CD14-positive monocyte (primary cell): ENCODE measurements at regions not wholly inside any gene's neighbourhood (a gene's known extent, or its start where the extent isn't known, plus 50 kb on each side); places are given as distances from the start of the nearest gene placed in this dataset.

ENCODE experiments used
- DNase-seq, 3 donors: peaks; one replicate each; pipeline ENCODE4 v3.0.0-alpha.2; 2011 to 2022
- H2AFZ ChIP-seq: 2 replicates; pipeline ENCODE4 v1.6.0; 2012; ENCODE audit warnings: mild to moderate bottlenecking, low read depth, low read length, inconsistent platforms; ENCODE audit not compliant: insufficient read depth, poor library complexity, severe bottlenecking
- H3K27ac ChIP-seq, 2 donors: 1 replicate in 1 of 2; 2 replicates in 1 of 2; pipeline ENCODE4 v1.5.1; 2012 to 2013; ENCODE audit warnings: low read length in 2 of 2, control low read depth in 1 of 2, inconsistent platforms in 1 of 2, low read depth in 1 of 2, mild to moderate bottlenecking in 1 of 2
- H3K27me3 ChIP-seq, 2 donors: one replicate each; pipeline versions ENCODE4 v1.6.0 to v1.6.1; 2011 to 2013; ENCODE audit warnings: low read length in 2 of 2; ENCODE audit not compliant: control insufficient read depth in 2 of 2, insufficient read depth in 2 of 2
- H3K36me3 ChIP-seq, 2 donors: replicated peaks in 1 of 2; 1 replicate in 1 of 2; 2 replicates in 1 of 2; pipeline versions ENCODE4 v1.5.1 to v1.6.1; 2012 to 2013; ENCODE audit warnings: low read length in 2 of 2, control low read depth in 1 of 2, inconsistent platforms in 1 of 2, mild to moderate bottlenecking in 1 of 2; ENCODE audit not compliant: insufficient read depth in 2 of 2, control insufficient read depth in 1 of 2
- H3K4me1 ChIP-seq, 2 donors: 1 replicate in 1 of 2; 2 replicates in 1 of 2; pipeline versions ENCODE4 v1.5.1 to v1.6.1; 2012 to 2013; ENCODE audit warnings: low read length in 2 of 2, control low read depth in 1 of 2, inconsistent platforms in 1 of 2, mild to moderate bottlenecking in 1 of 2, moderate library complexity in 1 of 2; ENCODE audit not compliant: insufficient read depth in 2 of 2, control insufficient read depth in 1 of 2
- H3K4me2 ChIP-seq: replicated peaks from 2 replicates; pipeline ENCODE3; 2012; ENCODE audit warnings: low read length, moderate library complexity, mild to moderate bottlenecking; ENCODE audit not compliant: poor library complexity, severe bottlenecking; ENCODE audit errors: extremely low read depth
- H3K4me3 ChIP-seq, 3 experiments: fragments of 200-600 bp in 1 of 3; sonication (generic) in 1 of 3; replicated peaks in 1 of 3; 1 replicate in 2 of 3; 2 replicates in 1 of 3; pipeline ENCODE4 v1.5.1; 2011 to 2013; ENCODE audit warnings: low read length in 3 of 3, mild to moderate bottlenecking in 3 of 3, control low read depth in 2 of 3, low read depth in 2 of 3, inconsistent platforms in 1 of 3, moderate library complexity in 1 of 3
- H3K79me2 ChIP-seq: 2 replicates; pipeline ENCODE4 v1.6.0; 2012; ENCODE audit warnings: mild to moderate bottlenecking, control low read depth, inconsistent platforms, low read length, moderate library complexity; ENCODE audit not compliant: insufficient read depth
- H3K9ac ChIP-seq: 2 replicates; pipeline ENCODE4 v1.6.0; 2017; ENCODE audit warnings: low read length, mild to moderate bottlenecking; ENCODE audit not compliant: insufficient read depth, poor library complexity, severe bottlenecking
- H3K9me3 ChIP-seq, 2 donors: replicated peaks in 1 of 2; 1 replicate in 1 of 2; 2 replicates in 1 of 2; pipeline versions ENCODE4 v1.5.1 to v1.6.1; 2012 to 2013; ENCODE audit warnings: low read length in 2 of 2, control low read depth in 1 of 2; ENCODE audit not compliant: control insufficient read depth in 1 of 2, insufficient read depth in 1 of 2
- H4K20me1 ChIP-seq: 2 replicates; pipeline ENCODE4 v1.6.0; 2012; ENCODE audit warnings: mild to moderate bottlenecking, low read length, control low read depth, moderate library complexity; ENCODE audit not compliant: insufficient read depth
- H3K27ac Mint-ChIP-seq, 7 donors: one replicate each; pipeline ENCODE4 v1.8.0; 2020; ENCODE audit warnings: mild to moderate bottlenecking in 7 of 7, mixed read lengths in 7 of 7, moderate library complexity in 6 of 7, inconsistent platforms in 2 of 7
- H3K27me3 Mint-ChIP-seq, 3 donors: one replicate each; pipeline ENCODE4 v1.8.0; 2021 to 2022; ENCODE audit warnings: low read depth in 3 of 3, mild to moderate bottlenecking in 3 of 3, mixed read lengths in 3 of 3, moderate library complexity in 3 of 3, inconsistent platforms in 1 of 3
- H3K36me3 Mint-ChIP-seq, 2 donors: one replicate each; pipeline ENCODE4 v1.8.0; 2020; ENCODE audit warnings: mixed read lengths in 2 of 2, inconsistent platforms in 1 of 2, mild to moderate bottlenecking in 1 of 2
- H3K4me1 Mint-ChIP-seq: one replicate; pipeline ENCODE4 v1.8.0; 2020; ENCODE audit warnings: mild to moderate bottlenecking, mixed read lengths
- H3K4me3 Mint-ChIP-seq, 2 donors: one replicate each; pipeline ENCODE4 v1.8.0; 2020; ENCODE audit warnings: mild to moderate bottlenecking in 2 of 2, mixed read lengths in 2 of 2, moderate library complexity in 1 of 2
- H3K9me3 Mint-ChIP-seq, 7 donors: one replicate each; pipeline ENCODE4 v1.8.0; 2020 to 2022; ENCODE audit warnings: mixed read lengths in 7 of 7, mild to moderate bottlenecking in 6 of 7, moderate library complexity in 6 of 7, inconsistent platforms in 2 of 7
- WGBS: methylation state at CpG from one replicate; pipeline ENCODE4 v1.1.5; 2013; ENCODE audit warnings: missing lambda C conversion rate; ENCODE audit not compliant: insufficient coverage; 5-methylcytosine and 5-hydroxymethylcytosine counted together
- intact Hi-C, 2 donors: fragments of 100-400 bp; cut with micrococcal nuclease; formaldehyde crosslinking; loops; one replicate each; pipeline versions ENCODE4 v1.15.0 to v1.15.1; 2023
- TF ChIP-seq, protein P1 (sequence below): fragments of 200-600 bp; IDR thresholded peaks from one replicate; pipeline ENCODE4 v1.8.0; 2022; ENCODE audit warnings: antibody characterized with exemption, mild to moderate bottlenecking

GRCh38 chr1:90143591-90143990, 148.7 kb downstream of the ZNF326 start:
- no CpG with 5 or more reads among the region's 1 CpG for WGBS
- Histone ChIP-seq H3K9me3 (peaks cover 0 to 13% of the 10 kb centered on the region in 2 donors), H3K27me3 (no peaks in the 10 kb centered on the region), H3K36me3 (no peaks in the 10 kb centered on the region), H3K79me2 (no peaks in the 10 kb centered on the region), H3K4me1 (no peaks in the 10 kb centered on the region), H2AFZ (no peak overlapping the region), H3K4me3 (no peak overlapping the region), H3K9ac (no peak overlapping the region), H3K4me2 (no peak overlapping the region), H4K20me1 (no peaks in the 10 kb centered on the region), H3K27ac (no peak overlapping the region)
- peaks cover 4 to 31% (median 11%) of the 10 kb centered on the region in 7 donors for H3K9me3 Mint-ChIP-seq
- no peak overlapping the region for H3K4me3 Mint-ChIP-seq
- intact Hi-C loops, result no loop called here
- H3K36me3 Mint-ChIP-seq, result no peaks in the 10 kb centered on the region
- TF ChIP-seq, protein P1, sequence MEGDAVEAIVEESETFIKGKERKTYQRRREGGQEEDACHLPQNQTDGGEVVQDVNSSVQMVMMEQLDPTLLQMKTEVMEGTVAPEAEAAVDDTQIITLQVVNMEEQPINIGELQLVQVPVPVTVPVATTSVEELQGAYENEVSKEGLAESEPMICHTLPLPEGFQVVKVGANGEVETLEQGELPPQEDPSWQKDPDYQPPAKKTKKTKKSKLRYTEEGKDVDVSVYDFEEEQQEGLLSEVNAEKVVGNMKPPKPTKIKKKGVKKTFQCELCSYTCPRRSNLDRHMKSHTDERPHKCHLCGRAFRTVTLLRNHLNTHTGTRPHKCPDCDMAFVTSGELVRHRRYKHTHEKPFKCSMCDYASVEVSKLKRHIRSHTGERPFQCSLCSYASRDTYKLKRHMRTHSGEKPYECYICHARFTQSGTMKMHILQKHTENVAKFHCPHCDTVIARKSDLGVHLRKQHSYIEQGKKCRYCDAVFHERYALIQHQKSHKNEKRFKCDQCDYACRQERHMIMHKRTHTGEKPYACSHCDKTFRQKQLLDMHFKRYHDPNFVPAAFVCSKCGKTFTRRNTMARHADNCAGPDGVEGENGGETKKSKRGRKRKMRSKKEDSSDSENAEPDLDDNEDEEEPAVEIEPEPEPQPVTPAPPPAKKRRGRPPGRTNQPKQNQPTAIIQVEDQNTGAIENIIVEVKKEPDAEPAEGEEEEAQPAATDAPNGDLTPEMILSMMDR, result no peak
- DNase-seq, result no peak
- H3K27ac Mint-ChIP-seq, result no peak overlapping the region
- H3K4me1 Mint-ChIP-seq, result no peaks in the 10 kb centered on the region
- H3K27me3 Mint-ChIP-seq, result peaks cover 0 to 3% (median 1%) of the 10 kb centered on the region in 3 donors

- Histone ChIP-seq H3K4me3 (no peak overlapping the region), H3K27me3 (no peaks in the 10 kb centered on the region), H3K9ac (no peak overlapping the region), H3K9me3 (peaks cover 0 to 13% of the 10 kb centered on the region in 2 donors), H3K79me2 (no peaks in the 10 kb centered on the region), H3K4me1 (no peaks in the 10 kb centered on the region), H2AFZ (no peak overlapping the region), H3K36me3 (no peaks in the 10 kb centered on the region), H3K4me2 (no peak overlapping the region), H3K27ac (no peak overlapping the region), H4K20me1 (no peaks in the 10 kb centered on the region)
- Mint-ChIP-seq H3K36me3 (no peaks in the 10 kb centered on the region), H3K4me3 (no peak overlapping the region), H3K4me1 (no peaks in the 10 kb centered on the region), H3K27ac (no peak overlapping the region), H3K27me3 (peaks cover 0 to 3% (median 1%) of the 10 kb centered on the region in 3 donors), H3K9me3 (peaks cover 6 to 34% (median 12%) of the 10 kb centered on the region in 7 donors)
- TF ChIP-seq, protein P1, result no peak
- no CpG with 5 or more reads among the region's 2 CpGs for WGBS
- intact Hi-C loops, result no loop called here
- no peak for DNase-seq
Measured at GRCh38 chr1:90142697-90143096, 147.8 kb downstream of the ZNF326 start.
